Activated CD4-positive, alpha-beta T cell treated with anti-CD3 and anti-CD28 coated beads, Interleukin-2, amount 10 ng/mL, durations not matched to agents 7 days and 5 days (primary cell): ENCODE measurements at regions not wholly inside any gene's neighbourhood (a gene's known extent, or its start where the extent isn't known, plus 50 kb on each side); places are given as distances from the start of the nearest gene placed in this dataset.

ENCODE experiments used
- CTCF ChIA-PET: fragments of 350-600 bp; sonication (Branson Sonifier 250); formaldehyde crosslinking; loops from one replicate; lab custom pipeline; 2021; ENCODE audit warnings: antibody characterized with exemption; lab: Charles Lee
- POLR2A ChIA-PET: fragments of 350-600 bp; sonication (Branson Sonifier 250); formaldehyde crosslinking; loops from one replicate; lab custom pipeline; 2021; ENCODE audit warnings: antibody characterized with exemption; lab: Charles Lee
- DNase-seq: peaks from one replicate; pipeline ENCODE4 v3.0.0-alpha.2; 2020
- H3K27ac Mint-ChIP-seq: one replicate; pipeline ENCODE4 v1.8.0; 2021; ENCODE audit warnings: mild to moderate bottlenecking, moderate library complexity, mixed read lengths
- H3K27me3 Mint-ChIP-seq: one replicate; pipeline ENCODE4 v1.8.0; 2021; ENCODE audit warnings: mixed read lengths
- H3K36me3 Mint-ChIP-seq: one replicate; pipeline ENCODE4 v1.8.0; 2021; ENCODE audit warnings: low read depth, mixed read lengths
- H3K4me1 Mint-ChIP-seq: one replicate; pipeline ENCODE4 v1.8.0; 2021; ENCODE audit warnings: mixed read lengths
- H3K4me3 Mint-ChIP-seq: one replicate; pipeline ENCODE4 v1.8.0; 2021; ENCODE audit warnings: mild to moderate bottlenecking, moderate library complexity, mixed read lengths
- H3K9me3 Mint-ChIP-seq: one replicate; pipeline ENCODE4 v1.8.0; 2021; ENCODE audit warnings: mixed read lengths

- H3K36me3 Mint-ChIP-seq = no peaks in the 10 kb centered on the region
- ChIA-PET POLR2A (no interaction called here), CTCF (no interaction called here)
- H3K27ac Mint-ChIP-seq = no peak overlapping the region
- H3K9me3 Mint-ChIP-seq = peaks cover 2% of the 10 kb centered on the region
- no peaks in the 10 kb centered on the region for H3K27me3 Mint-ChIP-seq
- no peak for DNase-seq
- H3K4me1 Mint-ChIP-seq = no peaks in the 10 kb centered on the region
- no peak overlapping the region for H3K4me3 Mint-ChIP-seq
These were observed 735.5 kb downstream of the MED13L start for GRCh38 chr12:115541891-115542421.

DNA sequence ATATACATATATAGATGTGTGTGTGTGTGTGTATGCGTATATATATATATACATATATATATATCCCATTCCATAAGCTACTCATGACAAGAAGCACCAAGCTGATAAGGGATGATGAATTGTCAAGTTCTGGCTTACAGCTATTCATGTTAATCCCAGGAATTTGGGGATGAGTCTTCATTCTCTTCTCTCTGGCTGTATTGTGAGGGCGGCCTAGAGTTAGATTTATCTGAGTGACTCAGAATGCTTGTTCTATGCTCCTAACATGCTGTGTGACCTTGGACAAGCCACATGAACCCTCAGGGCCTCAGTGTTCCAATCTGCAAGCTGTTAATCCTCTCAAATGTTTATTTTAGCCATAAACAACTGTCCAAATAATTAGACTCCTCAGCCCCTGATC lies 749.0 kb downstream of the MED13L start:
- ChIA-PET CTCF (no interaction called here), POLR2A (no interaction called here)
- no peak overlapping the region for H3K4me3 Mint-ChIP-seq
- no peak for DNase-seq
- H3K27ac Mint-ChIP-seq = no peak overlapping the region
- no peaks in the 10 kb centered on the region for H3K4me1 Mint-ChIP-seq
- H3K36me3 Mint-ChIP-seq = no peaks in the 10 kb centered on the region
- peaks cover 3% of the 10 kb centered on the region for H3K9me3 Mint-ChIP-seq
- H3K27me3 Mint-ChIP-seq = no peaks in the 10 kb centered on the region

DNA sequence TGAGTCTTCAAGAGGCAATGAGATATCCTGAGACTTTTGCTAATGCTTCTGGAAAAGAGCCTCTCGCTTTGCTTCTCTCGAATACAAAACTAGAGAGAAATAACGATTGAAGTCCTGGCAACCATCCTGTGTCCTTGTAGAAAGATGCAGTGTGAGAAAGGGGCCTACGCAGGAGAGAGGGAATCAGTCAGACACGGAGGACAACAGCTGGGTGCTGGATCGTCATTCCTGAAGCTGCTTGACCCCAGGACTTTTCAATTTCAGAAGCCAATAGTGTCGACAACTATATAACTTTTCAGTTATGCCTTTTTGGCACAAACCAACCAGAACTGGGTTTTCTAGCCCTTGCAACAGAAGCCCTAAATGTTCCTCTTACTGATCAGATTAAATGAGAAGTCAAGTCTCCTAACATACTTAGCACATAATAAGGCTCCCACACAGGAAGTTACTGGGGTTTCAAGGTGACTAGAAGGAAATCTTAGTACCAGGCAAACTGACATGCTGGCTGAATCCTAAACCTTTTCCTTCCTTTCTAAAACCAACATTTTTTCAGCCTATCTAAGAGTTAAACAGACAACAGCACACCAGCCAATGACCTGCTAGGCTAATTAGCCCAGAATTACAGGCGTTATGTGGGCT lies 755.6 kb downstream of the MED13L start:
- no peak for DNase-seq
- Mint-ChIP-seq H3K27me3 (no peaks in the 10 kb centered on the region), H3K36me3 (no peaks in the 10 kb centered on the region), H3K4me1 (no peaks in the 10 kb centered on the region), H3K9me3 (peaks cover 3% of the 10 kb centered on the region), H3K27ac (no peak overlapping the region), H3K4me3 (no peak overlapping the region)
- ChIA-PET CTCF (no interaction called here), POLR2A (no interaction called here)

GRCh38 chr12:115519887-115520286 lies 757.6 kb downstream of the MED13L start:
- no peak overlapping the region for H3K27ac Mint-ChIP-seq

DNA sequence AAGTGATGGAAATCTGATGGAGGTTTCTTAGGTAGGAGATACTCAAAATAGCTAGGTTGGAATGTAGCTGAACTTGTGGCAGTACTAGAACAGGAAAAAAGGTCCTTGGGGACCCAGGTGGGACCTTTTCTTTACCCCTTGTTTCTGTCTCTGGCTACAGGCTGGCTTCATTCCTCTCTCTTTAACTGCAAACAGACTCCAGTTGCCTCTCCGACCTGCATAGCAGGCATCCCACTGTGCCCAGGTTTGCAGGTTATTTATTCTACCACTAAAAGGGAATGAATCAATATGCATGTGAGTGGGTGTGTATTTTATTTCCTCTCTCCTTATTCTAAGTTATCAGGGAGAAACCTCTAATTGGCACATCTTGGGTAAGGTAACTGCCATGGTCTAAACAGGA lies 758.1 kb downstream of the MED13L start:
- no peak for DNase-seq
- Mint-ChIP-seq H3K27ac (no peak overlapping the region), H3K27me3 (no peaks in the 10 kb centered on the region), H3K36me3 (no peaks in the 10 kb centered on the region), H3K9me3 (peaks cover 8% of the 10 kb centered on the region), H3K4me3 (no peak overlapping the region), H3K4me1 (no peaks in the 10 kb centered on the region)
- CTCF ChIA-PET = no interaction called here
- POLR2A ChIA-PET = no interaction called here

More at GRCh38 chr12:115519887-115520286, 757.6 kb downstream of the MED13L start:
- H3K4me1 Mint-ChIP-seq = no peaks in the 10 kb centered on the region
- ChIA-PET CTCF (no interaction called here), POLR2A (no interaction called here)
- H3K9me3 Mint-ChIP-seq = peaks cover 8% of the 10 kb centered on the region
- no peak overlapping the region for H3K4me3 Mint-ChIP-seq
- H3K36me3 Mint-ChIP-seq = no peaks in the 10 kb centered on the region
- DNase-seq = no peak
- H3K27me3 Mint-ChIP-seq = no peaks in the 10 kb centered on the region

DNA sequence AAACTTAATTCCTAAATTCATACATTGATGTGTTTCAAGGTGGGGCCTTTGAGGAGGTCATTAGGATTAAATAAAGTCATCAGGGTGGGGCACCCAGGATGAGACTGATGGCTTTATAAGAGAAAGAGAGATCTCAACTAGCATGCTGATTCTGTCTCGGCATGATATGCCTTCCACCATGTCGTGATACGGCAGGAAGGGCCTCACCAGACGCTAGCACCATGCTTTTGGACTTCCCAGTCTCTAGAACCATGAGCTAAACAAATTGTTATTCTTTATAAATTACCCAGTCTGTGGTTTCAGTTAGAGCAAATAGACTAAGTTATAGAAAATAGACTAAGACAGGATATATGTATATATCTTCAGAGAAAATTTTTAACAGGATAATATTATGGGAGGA lies 759.6 kb downstream of the MED13L start:
- ChIA-PET CTCF (no interaction called here), POLR2A (no interaction called here)
- DNase-seq = no peak
- Mint-ChIP-seq H3K9me3 (peaks cover 12% of the 10 kb centered on the region), H3K27ac (no peak overlapping the region), H3K4me3 (no peak overlapping the region), H3K4me1 (no peaks in the 10 kb centered on the region), H3K36me3 (no peaks in the 10 kb centered on the region), H3K27me3 (no peaks in the 10 kb centered on the region)

DNA sequence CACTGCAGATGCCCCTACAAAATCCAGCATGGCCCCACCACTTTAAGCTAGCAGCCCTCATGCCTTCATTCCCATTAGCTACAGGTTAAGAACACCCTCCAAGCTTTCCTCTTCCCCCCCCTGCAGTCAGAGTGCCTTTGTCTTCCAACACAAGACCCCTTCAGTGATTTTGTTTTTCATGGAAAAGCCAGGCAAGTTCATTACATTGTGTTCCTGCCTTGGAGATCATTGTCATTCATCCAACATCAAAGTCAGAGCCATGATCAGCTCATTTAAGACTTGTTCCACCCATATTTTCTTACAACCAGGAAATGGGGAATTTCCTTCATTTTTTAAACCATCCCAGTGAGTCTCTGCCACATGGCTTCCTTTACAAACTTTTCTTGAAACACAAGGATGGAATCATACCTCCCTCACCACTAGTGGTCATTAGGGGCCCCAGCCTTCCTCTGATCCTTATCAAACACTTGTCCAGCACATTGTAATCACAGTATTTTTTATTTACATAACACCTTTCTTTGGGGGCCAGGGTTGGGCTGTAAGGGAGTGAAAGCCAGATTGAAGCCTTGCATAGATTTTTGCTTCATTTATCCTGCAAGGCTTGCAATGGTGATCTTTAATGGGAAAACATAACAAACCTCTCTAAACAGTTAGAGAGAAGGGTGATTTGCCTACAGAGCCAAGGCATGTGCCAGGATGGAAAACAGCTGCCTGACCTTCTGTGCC lies 765.3 kb downstream of the MED13L start:
- Mint-ChIP-seq H3K9me3 (peaks cover 14% of the 10 kb centered on the region), H3K4me3 (no peak overlapping the region), H3K27ac (no peak overlapping the region), H3K27me3 (no peaks in the 10 kb centered on the region), H3K4me1 (no peaks in the 10 kb centered on the region), H3K36me3 (no peaks in the 10 kb centered on the region)
- DNase-seq = no peak
- CTCF ChIA-PET = no interaction called here
- POLR2A ChIA-PET = no interaction called here

DNA sequence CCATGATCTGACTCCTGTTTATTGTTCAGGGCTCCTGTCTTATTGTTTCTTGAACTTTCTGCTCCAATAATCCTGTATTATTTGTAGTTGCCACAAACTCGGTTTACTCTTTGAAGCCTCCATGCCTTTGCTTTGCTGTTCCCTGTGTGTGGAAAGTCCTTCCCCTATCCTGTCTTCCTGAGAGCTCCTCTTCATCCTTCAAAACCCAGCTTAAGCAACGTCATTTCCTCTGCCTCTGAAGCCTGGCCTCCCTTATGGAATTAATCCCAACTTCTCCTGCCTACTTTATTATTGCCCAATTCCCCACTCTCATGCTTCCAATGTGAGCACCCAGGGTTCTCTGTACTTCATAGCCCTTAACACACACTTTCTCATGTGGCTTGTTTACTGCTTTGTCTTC lies 766.2 kb downstream of the MED13L start:
- H3K36me3 Mint-ChIP-seq = no peaks in the 10 kb centered on the region
- H3K27ac Mint-ChIP-seq = no peak overlapping the region
- H3K9me3 Mint-ChIP-seq = peaks cover 14% of the 10 kb centered on the region
- no peaks in the 10 kb centered on the region for H3K27me3 Mint-ChIP-seq
- CTCF ChIA-PET = no interaction called here
- no peak for DNase-seq
- no peak overlapping the region for H3K4me3 Mint-ChIP-seq
- POLR2A ChIA-PET = no interaction called here
- H3K4me1 Mint-ChIP-seq = no peaks in the 10 kb centered on the region

GRCh38 chr12:115508990-115509389 lies 768.5 kb downstream of the MED13L start:
- peaks cover 14% of the 10 kb centered on the region for H3K9me3 Mint-ChIP-seq
- H3K4me3 Mint-ChIP-seq = no peak overlapping the region
- POLR2A ChIA-PET = no interaction called here

DNA sequence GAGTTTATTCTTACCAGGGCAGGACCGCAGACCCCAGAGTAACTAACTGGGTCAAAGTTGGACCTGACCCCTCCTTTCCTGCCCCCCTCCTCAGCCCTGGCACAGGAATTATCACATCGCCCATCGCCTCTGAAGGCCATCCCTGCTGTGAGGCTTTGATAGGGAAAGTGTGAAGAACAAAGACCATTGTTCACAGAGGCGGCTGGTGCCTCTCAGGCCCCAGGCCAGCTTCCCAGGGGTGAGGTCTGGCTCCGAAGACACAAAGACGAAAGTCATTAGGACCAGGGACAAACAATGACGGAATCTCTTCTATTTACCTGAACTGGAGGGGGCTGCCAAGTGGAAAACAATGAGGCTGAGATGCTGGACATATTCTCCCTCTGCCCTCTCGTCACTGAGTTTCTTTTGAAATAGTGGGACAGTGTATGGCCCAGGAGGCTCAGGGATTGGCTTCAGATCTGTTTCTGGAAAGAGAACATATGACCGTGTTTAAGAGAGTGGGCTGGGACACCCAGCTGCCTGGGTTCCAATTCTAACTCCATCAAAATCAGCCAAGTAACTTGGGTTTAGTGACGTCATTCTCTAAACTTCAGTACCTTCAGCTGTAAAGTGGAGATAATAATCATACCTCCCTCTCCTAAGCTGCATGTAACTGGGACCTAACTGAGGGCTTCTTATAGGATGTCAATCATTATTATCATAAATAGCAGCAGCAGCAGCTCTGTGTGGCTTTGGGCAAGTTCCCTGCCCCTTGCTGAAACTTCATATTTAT lies 769.4 kb downstream of the MED13L start:
- no peaks in the 10 kb centered on the region for H3K27me3 Mint-ChIP-seq
- H3K36me3 Mint-ChIP-seq = no peaks in the 10 kb centered on the region
- peaks cover 11% of the 10 kb centered on the region for H3K9me3 Mint-ChIP-seq
- no peak overlapping the region for H3K4me3 Mint-ChIP-seq
- H3K27ac Mint-ChIP-seq = no peak overlapping the region
- ChIA-PET POLR2A (no interaction called here), CTCF (interaction anchor here (0.6 kb wide), 2 partner anchors 235 to 615 kb away, joined by 3 to 4 read pairs; no protein-coding TSS in a partner anchor)
- peaks cover 7% of the 10 kb centered on the region for H3K4me1 Mint-ChIP-seq
- DNase-seq = no peak

More at GRCh38 chr12:115508990-115509389, 768.5 kb downstream of the MED13L start:
- no peaks in the 10 kb centered on the region for H3K36me3 Mint-ChIP-seq
- H3K4me1 Mint-ChIP-seq = peaks cover 5% of the 10 kb centered on the region
- DNase-seq = no peak
- H3K27me3 Mint-ChIP-seq = no peaks in the 10 kb centered on the region
- CTCF ChIA-PET = no interaction called here
- H3K27ac Mint-ChIP-seq = no peak overlapping the region

DNA sequence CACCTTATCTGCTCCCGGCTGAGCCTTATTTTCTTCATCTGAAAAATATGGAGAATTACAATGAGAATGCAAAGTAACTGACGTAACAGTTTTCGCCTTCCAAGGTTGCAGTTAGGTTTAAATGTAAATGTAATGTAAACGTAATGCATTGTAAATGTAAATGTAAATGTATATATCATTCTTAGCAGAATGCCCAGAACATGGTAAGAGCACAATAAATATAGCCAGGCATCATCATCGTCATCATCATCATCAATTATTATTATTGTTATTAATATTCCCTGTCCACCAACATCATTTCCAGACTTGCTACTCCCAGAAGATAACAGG lies 770.0 kb downstream of the MED13L start:
- POLR2A ChIA-PET = no interaction called here
- DNase-seq = no peak
- CTCF ChIA-PET = interaction anchor here (0.6 kb wide), 2 partner anchors 236 to 614 kb away, joined by 3 to 4 read pairs; no protein-coding TSS in a partner anchor
- Mint-ChIP-seq H3K4me3 (no peak overlapping the region), H3K36me3 (no peaks in the 10 kb centered on the region), H3K27me3 (no peaks in the 10 kb centered on the region), H3K9me3 (peaks cover 11% of the 10 kb centered on the region), H3K4me1 (peaks cover 7% of the 10 kb centered on the region), H3K27ac (no peak overlapping the region)

DNA sequence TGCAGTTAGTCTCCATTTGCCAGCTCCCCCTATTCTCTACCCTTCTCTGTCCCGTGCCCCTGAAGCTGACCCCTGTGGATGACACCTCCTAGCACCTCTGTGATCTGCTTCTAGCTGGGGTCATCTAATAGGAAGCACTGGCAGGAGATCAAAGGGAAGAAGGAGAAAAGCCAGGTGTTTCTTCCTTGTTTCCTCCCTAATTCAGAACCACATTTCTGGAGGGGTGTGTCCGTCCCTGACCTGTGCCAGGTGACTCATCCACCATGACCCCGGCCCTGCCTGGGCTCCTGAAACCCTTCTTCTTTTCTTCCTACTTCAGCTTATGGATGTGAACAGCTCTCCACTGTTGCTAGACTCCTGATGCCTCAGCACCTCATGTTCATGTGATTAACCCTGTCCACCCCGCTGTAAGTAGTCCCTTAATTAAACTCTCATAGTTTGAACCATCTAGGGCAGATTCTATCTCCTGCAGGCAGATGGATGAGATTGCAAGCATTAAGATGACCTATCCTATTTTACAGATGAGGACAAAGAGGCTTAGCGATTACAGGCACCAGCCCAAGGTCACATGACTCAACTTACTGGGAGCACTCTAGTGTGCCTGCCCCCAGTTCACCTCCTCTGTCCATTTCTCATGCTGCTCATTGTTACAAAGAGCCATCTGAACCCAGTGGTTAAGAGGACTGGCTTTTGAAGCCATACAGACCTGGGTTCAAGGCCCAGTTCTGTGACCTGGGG lies 770.5 kb downstream of the MED13L start:
- peaks cover 11% of the 10 kb centered on the region for H3K9me3 Mint-ChIP-seq
- no peak overlapping the region for H3K4me3 Mint-ChIP-seq
- H3K4me1 Mint-ChIP-seq = peaks cover 7% of the 10 kb centered on the region
- no peaks in the 10 kb centered on the region for H3K27me3 Mint-ChIP-seq
- no peaks in the 10 kb centered on the region for H3K36me3 Mint-ChIP-seq
- ChIA-PET CTCF (interaction anchor here (0.6 kb wide), 2 partner anchors 236 to 614 kb away, joined by 3 to 4 read pairs; no protein-coding TSS in a partner anchor), POLR2A (no interaction called here)
- no peak overlapping the region for H3K27ac Mint-ChIP-seq
- no peak for DNase-seq
